LNCaP clone FGC (cell line): ENCODE measurements at regions not wholly inside any gene's neighbourhood (a gene's known extent, or its start where the extent isn't known, plus 50 kb on each side); places are given as distances from the start of the nearest gene placed in this dataset.
A peak's percentile ranks its signal among the peaks of the same experiment; 100 is the strongest.

ENCODE experiments used
- DNase-seq: peaks from one replicate; pipeline ENCODE4 v3.0.0-alpha.2; 2011; ENCODE audit warnings: low read depth
- H3K4me3 ChIP-seq: 2 replicates; pipeline ENCODE4 v1.5.1; 2011; ENCODE audit warnings: mild to moderate bottlenecking, low read depth, low read length, control low read depth
- TF ChIP-seq, protein P1 (sequence below): IDR thresholded peaks from 2 replicates; pipeline ENCODE4 v1.5.1; 2012; ENCODE audit warnings: mild to moderate bottlenecking; ENCODE audit not compliant: control insufficient read depth, insufficient read depth; ENCODE audit errors: extremely low read depth

DNA sequence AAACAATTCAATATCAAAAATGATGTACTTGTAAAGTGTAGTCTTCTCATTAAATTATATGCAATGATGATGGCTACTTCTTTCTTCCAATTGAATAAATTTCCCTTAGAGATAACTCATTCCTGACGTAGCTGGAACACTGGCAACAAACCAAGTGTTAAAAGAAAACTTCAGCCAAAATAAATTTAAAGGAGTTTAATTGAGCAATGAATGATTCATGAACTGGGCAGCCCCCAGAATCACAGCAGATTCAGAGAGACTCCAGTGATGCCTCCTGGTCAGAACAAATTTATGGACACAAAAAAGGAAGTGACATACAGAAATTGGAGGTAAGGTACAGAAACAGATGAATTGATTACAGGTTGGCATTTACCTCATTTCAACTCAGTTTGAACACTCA is 276.5 kb downstream of the DSC3 start:
- TF ChIP-seq, protein P1, sequence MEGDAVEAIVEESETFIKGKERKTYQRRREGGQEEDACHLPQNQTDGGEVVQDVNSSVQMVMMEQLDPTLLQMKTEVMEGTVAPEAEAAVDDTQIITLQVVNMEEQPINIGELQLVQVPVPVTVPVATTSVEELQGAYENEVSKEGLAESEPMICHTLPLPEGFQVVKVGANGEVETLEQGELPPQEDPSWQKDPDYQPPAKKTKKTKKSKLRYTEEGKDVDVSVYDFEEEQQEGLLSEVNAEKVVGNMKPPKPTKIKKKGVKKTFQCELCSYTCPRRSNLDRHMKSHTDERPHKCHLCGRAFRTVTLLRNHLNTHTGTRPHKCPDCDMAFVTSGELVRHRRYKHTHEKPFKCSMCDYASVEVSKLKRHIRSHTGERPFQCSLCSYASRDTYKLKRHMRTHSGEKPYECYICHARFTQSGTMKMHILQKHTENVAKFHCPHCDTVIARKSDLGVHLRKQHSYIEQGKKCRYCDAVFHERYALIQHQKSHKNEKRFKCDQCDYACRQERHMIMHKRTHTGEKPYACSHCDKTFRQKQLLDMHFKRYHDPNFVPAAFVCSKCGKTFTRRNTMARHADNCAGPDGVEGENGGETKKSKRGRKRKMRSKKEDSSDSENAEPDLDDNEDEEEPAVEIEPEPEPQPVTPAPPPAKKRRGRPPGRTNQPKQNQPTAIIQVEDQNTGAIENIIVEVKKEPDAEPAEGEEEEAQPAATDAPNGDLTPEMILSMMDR: no peak
- no peak for DNase-seq
- H3K4me3 ChIP-seq: no peak overlapping the region

DNA sequence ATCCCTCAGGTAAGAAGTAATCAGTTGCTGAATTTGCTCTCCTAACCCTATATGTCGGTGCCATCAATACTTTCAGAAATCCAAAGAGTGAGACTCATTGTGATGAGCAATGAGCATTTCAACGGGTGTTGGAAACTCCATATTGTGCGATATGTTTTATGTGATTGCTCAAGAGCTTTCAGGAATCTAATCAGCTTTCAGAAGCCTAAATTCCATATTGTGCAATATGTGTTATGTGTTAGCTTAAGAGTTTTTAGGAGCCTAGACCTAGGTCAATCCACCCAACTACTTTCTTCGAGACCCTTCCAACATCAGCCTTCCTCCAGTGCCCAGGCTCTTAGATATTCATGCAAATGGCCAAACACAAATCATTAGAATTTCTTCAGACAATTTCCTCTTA is 277.3 kb downstream of the DSC3 start:
- no peak for DNase-seq
- TF ChIP-seq, protein P1: no peak
- no peak overlapping the region for H3K4me3 ChIP-seq

DNA sequence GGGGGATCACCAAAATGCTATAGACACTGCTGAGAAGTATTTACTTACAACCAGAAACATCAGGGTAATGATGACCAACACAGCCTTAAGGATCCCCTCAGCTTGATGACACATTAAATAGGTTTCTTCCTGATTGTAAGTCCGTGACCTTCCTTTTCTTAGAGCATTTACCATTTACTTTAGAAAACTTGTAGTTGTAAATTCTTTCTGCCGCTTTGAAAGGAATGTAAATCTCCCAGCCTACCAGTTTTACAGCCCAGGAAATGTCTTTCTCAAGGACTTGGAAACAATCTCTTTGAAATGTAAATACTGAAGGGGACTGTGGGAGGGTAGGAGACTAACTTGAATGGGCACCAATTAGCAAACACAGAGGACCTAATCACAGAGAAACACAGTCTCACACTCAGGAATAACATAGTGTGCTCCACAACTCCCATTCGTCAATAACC is 278.6 kb downstream of the DSC3 start:
- TF ChIP-seq, protein P1: no peak
- no peak for DNase-seq
- no peak overlapping the region for H3K4me3 ChIP-seq

DNA sequence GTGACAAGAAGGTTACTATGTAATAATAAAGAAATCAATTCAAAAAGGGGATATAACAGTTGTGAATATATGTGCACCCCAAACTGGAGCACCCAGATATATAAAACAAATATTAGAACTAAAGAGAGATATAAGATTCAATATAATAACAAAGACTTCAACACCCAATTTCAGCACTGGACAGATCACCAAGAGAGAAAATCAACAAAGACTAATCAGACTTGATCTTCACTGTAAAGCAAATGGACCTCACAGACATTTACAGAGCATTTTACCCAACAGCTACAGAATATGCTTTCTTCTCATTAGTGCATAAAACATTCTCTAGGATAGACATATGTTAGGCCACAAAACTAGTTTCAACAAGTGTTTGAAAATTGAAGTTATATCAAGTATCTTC is 287.7 kb downstream of the DSC3 start:
- DNase-seq: no peak
- TF ChIP-seq, protein P1: no peak
- H3K4me3 ChIP-seq: no peak overlapping the region

DNA sequence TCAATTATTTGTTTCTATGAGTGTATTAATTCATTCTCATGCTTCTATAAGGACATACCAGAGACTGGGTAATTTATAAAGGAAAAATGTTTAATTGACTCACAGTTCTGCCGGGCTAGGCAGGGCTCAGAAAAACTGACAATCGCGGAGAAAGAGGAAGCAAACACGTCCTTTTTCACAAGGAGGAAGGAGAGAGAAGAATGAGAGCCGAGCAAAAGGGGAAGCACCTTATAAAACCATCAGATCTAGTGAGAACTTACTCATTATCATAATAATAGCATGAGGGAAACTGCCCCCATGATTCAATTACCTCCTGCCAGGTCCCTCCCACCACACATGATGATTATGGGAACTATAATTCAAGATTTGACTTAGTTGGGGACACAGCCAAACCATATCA is 294.0 kb downstream of the DSC3 start:
- DNase-seq: no peak

DNA sequence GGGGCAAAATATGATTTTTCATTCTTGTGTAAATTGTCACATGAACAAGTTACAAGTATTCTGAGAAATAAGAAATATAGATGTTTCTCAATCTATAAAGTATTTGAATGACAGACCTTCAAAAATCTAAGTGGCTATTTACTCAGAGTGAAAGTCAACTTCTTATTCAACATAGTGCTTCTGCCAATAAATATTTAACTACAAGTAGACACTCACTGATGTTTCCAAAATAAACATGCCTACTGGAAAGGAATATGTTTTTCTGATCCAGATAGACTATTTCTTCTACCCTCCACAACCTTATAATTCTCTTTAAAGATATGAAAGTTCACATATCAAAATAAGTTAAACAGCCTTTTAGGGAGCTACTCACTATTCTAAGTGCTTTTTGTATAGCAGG is 296.3 kb downstream of the DSC3 start:
- no peak overlapping the region for H3K4me3 ChIP-seq
- DNase-seq: peak; percentile 45
- TF ChIP-seq, protein P1: no peak

More for the DNA sequence above, 294.0 kb downstream of the DSC3 start:
- no peak overlapping the region for H3K4me3 ChIP-seq
- TF ChIP-seq, protein P1: no peak

DNA sequence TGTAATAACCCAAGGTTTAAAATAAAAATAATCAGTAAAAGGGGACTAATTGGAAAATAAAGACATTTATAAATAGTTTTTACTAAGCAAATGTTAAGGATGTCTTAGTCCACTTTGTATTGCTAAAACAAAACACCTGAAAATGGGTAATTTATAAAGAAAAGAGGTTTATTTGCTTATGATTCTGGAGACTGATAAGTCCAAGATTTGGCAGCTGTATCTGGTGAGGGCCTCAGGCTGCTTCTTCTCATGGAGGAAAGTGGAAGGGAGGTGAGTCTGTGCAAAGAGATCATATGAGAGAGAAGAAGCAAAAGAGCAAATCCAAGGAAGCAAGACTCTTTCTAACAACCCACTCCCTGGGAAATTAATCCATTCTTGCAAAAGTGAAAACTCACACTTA is 299.5 kb downstream of the DSC3 start:
- H3K4me3 ChIP-seq: no peak overlapping the region
- TF ChIP-seq, protein P1: no peak
- DNase-seq: no peak
